ENCODE measurements at regions not wholly inside any gene's neighbourhood (a gene's known extent, or its start where the extent isn't known, plus 50 kb on each side); places are given as distances from the start of the nearest gene placed in this dataset.

- Mint-ChIP-seq H3K36me3 (no peaks in the 10 kb centered on the region), H3K27ac (no peak overlapping the region)
- no peak for ATAC-seq
Observed at GRCh38 chr3:162192340-162193029, 695.9 kb downstream of the OTOL1 start.

GRCh38 chr3:162193148-162194095 lies 696.8 kb downstream of the OTOL1 start:
- no peaks in the 10 kb centered on the region for H3K36me3 Mint-ChIP-seq
- H3K4me3 Mint-ChIP-seq = no peak overlapping the region
- no peak for ATAC-seq
- peaks cover 3% of the 10 kb centered on the region for H3K9me3 Mint-ChIP-seq
- H3K4me1 Mint-ChIP-seq = no peaks in the 10 kb centered on the region
- no peak overlapping the region for H3K27ac Mint-ChIP-seq
- H3K27me3 Mint-ChIP-seq = no peaks in the 10 kb centered on the region

More at GRCh38 chr3:162192340-162193029, 695.9 kb downstream of the OTOL1 start:
- H3K4me3 Mint-ChIP-seq = no peak overlapping the region
- no peaks in the 10 kb centered on the region for H3K27me3 Mint-ChIP-seq
- peaks cover 3% of the 10 kb centered on the region for H3K9me3 Mint-ChIP-seq
- no peaks in the 10 kb centered on the region for H3K4me1 Mint-ChIP-seq

GRCh38 chr3:162195147-162195546 lies 698.5 kb downstream of the OTOL1 start:
- Mint-ChIP-seq H3K27ac (no peak overlapping the region), H3K27me3 (no peaks in the 10 kb centered on the region), H3K36me3 (no peaks in the 10 kb centered on the region), H3K4me1 (no peaks in the 10 kb centered on the region), H3K9me3 (peaks cover 3% of the 10 kb centered on the region), H3K4me3 (no peak overlapping the region)
- ATAC-seq = no peak

GRCh38 chr3:162196964-162197363 lies 700.4 kb downstream of the OTOL1 start:
- no peak overlapping the region for H3K4me3 Mint-ChIP-seq
- H3K36me3 Mint-ChIP-seq = no peaks in the 10 kb centered on the region
- H3K27me3 Mint-ChIP-seq = no peaks in the 10 kb centered on the region
- no peaks in the 10 kb centered on the region for H3K4me1 Mint-ChIP-seq
- no peak for ATAC-seq
- peaks cover 3% of the 10 kb centered on the region for H3K9me3 Mint-ChIP-seq
- no peak overlapping the region for H3K27ac Mint-ChIP-seq

- Mint-ChIP-seq H3K9me3 (no peaks in the 10 kb centered on the region), H3K27ac (no peak overlapping the region), H3K27me3 (no peaks in the 10 kb centered on the region), H3K4me3 (no peak overlapping the region), H3K4me1 (no peaks in the 10 kb centered on the region), H3K36me3 (no peaks in the 10 kb centered on the region)
- ATAC-seq = no peak
Observed at GRCh38 chr3:162200836-162201235, 704.2 kb downstream of the OTOL1 start.

- Mint-ChIP-seq H3K36me3 (no peaks in the 10 kb centered on the region), H3K27ac (no peak overlapping the region), H3K4me3 (no peak overlapping the region), H3K4me1 (no peaks in the 10 kb centered on the region), H3K9me3 (no peaks in the 10 kb centered on the region), H3K27me3 (no peaks in the 10 kb centered on the region)
- ATAC-seq = no peak
Observed at GRCh38 chr3:162206648-162207047, 710.0 kb downstream of the OTOL1 start.

GRCh38 chr3:162211470-162211869 lies 714.9 kb downstream of the OTOL1 start:
- no peak overlapping the region for H3K27ac Mint-ChIP-seq

GRCh38 chr3:162213196-162213595 lies 716.6 kb downstream of the OTOL1 start:
- Mint-ChIP-seq H3K4me1 (no peaks in the 10 kb centered on the region), H3K4me3 (no peak overlapping the region), H3K9me3 (no peaks in the 10 kb centered on the region), H3K27ac (no peak overlapping the region), H3K36me3 (no peaks in the 10 kb centered on the region), H3K27me3 (no peaks in the 10 kb centered on the region)
- no peak for ATAC-seq

More at GRCh38 chr3:162211470-162211869, 714.9 kb downstream of the OTOL1 start:
- H3K27me3 Mint-ChIP-seq = no peaks in the 10 kb centered on the region
- no peaks in the 10 kb centered on the region for H3K4me1 Mint-ChIP-seq
- no peak overlapping the region for H3K4me3 Mint-ChIP-seq
- no peaks in the 10 kb centered on the region for H3K9me3 Mint-ChIP-seq
- H3K36me3 Mint-ChIP-seq = no peaks in the 10 kb centered on the region
- ATAC-seq = no peak

GRCh38 chr3:162213956-162214355 lies 717.3 kb downstream of the OTOL1 start:
- Mint-ChIP-seq H3K4me1 (no peaks in the 10 kb centered on the region), H3K27ac (no peak overlapping the region), H3K9me3 (no peaks in the 10 kb centered on the region), H3K36me3 (no peaks in the 10 kb centered on the region), H3K4me3 (no peak overlapping the region), H3K27me3 (no peaks in the 10 kb centered on the region)
- ATAC-seq = no peak

- no peaks in the 10 kb centered on the region for H3K9me3 Mint-ChIP-seq
- H3K27ac Mint-ChIP-seq = no peak overlapping the region
- H3K4me3 Mint-ChIP-seq = no peak overlapping the region
- no peaks in the 10 kb centered on the region for H3K27me3 Mint-ChIP-seq
- no peak for ATAC-seq
- no peaks in the 10 kb centered on the region for H3K4me1 Mint-ChIP-seq
- H3K36me3 Mint-ChIP-seq = no peaks in the 10 kb centered on the region
Observed at GRCh38 chr3:162217647-162218046, 721.0 kb downstream of the OTOL1 start.

GRCh38 chr3:162218479-162218878 lies 721.9 kb downstream of the OTOL1 start:
- H3K27ac Mint-ChIP-seq = no peak overlapping the region
- H3K4me1 Mint-ChIP-seq = no peaks in the 10 kb centered on the region
- no peaks in the 10 kb centered on the region for H3K36me3 Mint-ChIP-seq
- no peaks in the 10 kb centered on the region for H3K27me3 Mint-ChIP-seq
- ATAC-seq = no peak
- no peak overlapping the region for H3K4me3 Mint-ChIP-seq
- no peaks in the 10 kb centered on the region for H3K9me3 Mint-ChIP-seq

- Mint-ChIP-seq H3K27me3 (no peaks in the 10 kb centered on the region), H3K27ac (no peak overlapping the region), H3K4me1 (no peaks in the 10 kb centered on the region), H3K9me3 (no peaks in the 10 kb centered on the region), H3K4me3 (no peak overlapping the region), H3K36me3 (no peaks in the 10 kb centered on the region)
- no peak for ATAC-seq
Observed at GRCh38 chr3:162224746-162225145, 728.1 kb downstream of the OTOL1 start.

GRCh38 chr3:162236949-162237348 lies 740.3 kb downstream of the OTOL1 start:
- no peak for ATAC-seq
- Mint-ChIP-seq H3K4me1 (no peaks in the 10 kb centered on the region), H3K27me3 (no peaks in the 10 kb centered on the region), H3K36me3 (no peaks in the 10 kb centered on the region), H3K4me3 (no peak overlapping the region), H3K9me3 (no peaks in the 10 kb centered on the region), H3K27ac (no peak overlapping the region)

- no peaks in the 10 kb centered on the region for H3K27me3 Mint-ChIP-seq
- peaks cover 5% of the 10 kb centered on the region for H3K9me3 Mint-ChIP-seq
- H3K36me3 Mint-ChIP-seq = no peaks in the 10 kb centered on the region
- H3K4me3 Mint-ChIP-seq = no peak overlapping the region
- H3K27ac Mint-ChIP-seq = no peak overlapping the region
- ATAC-seq = no peak
- no peaks in the 10 kb centered on the region for H3K4me1 Mint-ChIP-seq
Observed at GRCh38 chr3:162250782-162251181, 754.2 kb downstream of the OTOL1 start.

- H3K4me1 Mint-ChIP-seq = no peaks in the 10 kb centered on the region
- no peaks in the 10 kb centered on the region for H3K36me3 Mint-ChIP-seq
- no peak overlapping the region for H3K27ac Mint-ChIP-seq
- H3K9me3 Mint-ChIP-seq = peaks cover 6% of the 10 kb centered on the region
- no peak overlapping the region for H3K4me3 Mint-ChIP-seq
- ATAC-seq = no peak
- H3K27me3 Mint-ChIP-seq = no peaks in the 10 kb centered on the region
Observed at GRCh38 chr3:162262129-162262528, 765.5 kb downstream of the OTOL1 start.

- no peak for ATAC-seq
- no peaks in the 10 kb centered on the region for H3K27me3 Mint-ChIP-seq
- H3K36me3 Mint-ChIP-seq = no peaks in the 10 kb centered on the region
- no peaks in the 10 kb centered on the region for H3K4me1 Mint-ChIP-seq
- H3K27ac Mint-ChIP-seq = no peak overlapping the region
- H3K9me3 Mint-ChIP-seq = peaks cover 5% of the 10 kb centered on the region
- no peak overlapping the region for H3K4me3 Mint-ChIP-seq
Observed at GRCh38 chr3:162263596-162263995, 767.0 kb downstream of the OTOL1 start.

Measured in stimulated activated memory B cell treated with anti-CD40 and anti-IgM and Interleukin-4, amounts not matched to agents 10 μg/mL and 1 μg/mL and 100 μg/mL, for 72 hours (primary cell).